GM12865 (cell line): ENCODE measurements at regions not wholly inside any gene's neighbourhood (a gene's known extent, or its start where the extent isn't known, plus 50 kb on each side); places are given as distances from the start of the nearest gene placed in this dataset.

Experiments
- DNase-seq: peaks from one replicate; pipeline ENCODE4 v3.0.0; 2010; ENCODE audit warnings: low read depth
- H3K4me3 ChIP-seq: 2 replicates; pipeline ENCODE4 v1.5.1; 2011; ENCODE audit warnings: mild to moderate bottlenecking, low read depth, low read length, control low read depth
- TF ChIP-seq, protein P1 (sequence below): IDR thresholded peaks from 2 replicates; pipeline ENCODE4 v1.5.1; 2011; ENCODE audit warnings: low read length, control low read depth, low read depth, inconsistent platforms; ENCODE audit not compliant: insufficient read depth; ENCODE audit errors: missing control alignments

DNA sequence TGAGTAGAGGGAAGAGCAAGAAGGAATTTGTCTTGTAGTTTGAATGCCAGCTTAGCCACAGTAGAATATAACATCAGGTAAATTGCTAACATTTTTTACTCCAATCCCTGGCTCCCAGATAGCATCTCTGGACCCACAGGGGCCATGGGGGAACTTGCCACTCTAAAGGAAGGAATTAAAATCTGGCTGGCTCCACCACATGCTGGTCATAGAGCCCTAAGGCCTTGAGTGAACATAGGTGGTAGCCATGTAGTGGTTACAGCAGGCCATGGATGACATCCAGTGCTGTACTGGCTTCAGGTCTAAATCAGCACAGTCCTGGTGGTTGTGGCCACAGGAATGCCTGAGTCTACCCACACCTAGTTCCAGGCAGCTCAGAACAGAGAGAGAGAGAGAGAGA is 109.9 kb upstream of the RGMB start:
- H3K4me3 ChIP-seq = no peak overlapping the region
- no peak for DNase-seq
- TF ChIP-seq, protein P1, sequence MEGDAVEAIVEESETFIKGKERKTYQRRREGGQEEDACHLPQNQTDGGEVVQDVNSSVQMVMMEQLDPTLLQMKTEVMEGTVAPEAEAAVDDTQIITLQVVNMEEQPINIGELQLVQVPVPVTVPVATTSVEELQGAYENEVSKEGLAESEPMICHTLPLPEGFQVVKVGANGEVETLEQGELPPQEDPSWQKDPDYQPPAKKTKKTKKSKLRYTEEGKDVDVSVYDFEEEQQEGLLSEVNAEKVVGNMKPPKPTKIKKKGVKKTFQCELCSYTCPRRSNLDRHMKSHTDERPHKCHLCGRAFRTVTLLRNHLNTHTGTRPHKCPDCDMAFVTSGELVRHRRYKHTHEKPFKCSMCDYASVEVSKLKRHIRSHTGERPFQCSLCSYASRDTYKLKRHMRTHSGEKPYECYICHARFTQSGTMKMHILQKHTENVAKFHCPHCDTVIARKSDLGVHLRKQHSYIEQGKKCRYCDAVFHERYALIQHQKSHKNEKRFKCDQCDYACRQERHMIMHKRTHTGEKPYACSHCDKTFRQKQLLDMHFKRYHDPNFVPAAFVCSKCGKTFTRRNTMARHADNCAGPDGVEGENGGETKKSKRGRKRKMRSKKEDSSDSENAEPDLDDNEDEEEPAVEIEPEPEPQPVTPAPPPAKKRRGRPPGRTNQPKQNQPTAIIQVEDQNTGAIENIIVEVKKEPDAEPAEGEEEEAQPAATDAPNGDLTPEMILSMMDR = no peak

DNA sequence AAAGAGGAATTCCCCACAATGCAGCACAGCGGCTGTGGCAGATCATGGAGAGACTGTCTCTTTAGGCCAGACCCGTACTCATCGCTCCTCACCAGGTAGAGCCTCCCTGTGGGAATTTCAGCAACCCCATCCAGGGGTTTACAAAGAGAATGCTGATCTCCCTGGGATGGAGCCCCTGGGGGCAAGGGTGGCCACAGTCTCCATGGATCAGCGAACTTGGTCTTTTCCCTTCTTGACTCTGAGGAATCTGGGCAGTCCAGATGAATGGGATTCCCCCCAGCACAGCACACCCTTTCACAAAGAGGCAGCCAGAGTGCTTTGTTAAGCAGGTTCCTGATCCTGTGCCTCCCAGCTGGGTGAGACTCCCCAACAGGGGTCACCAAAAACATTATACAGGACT is 108.7 kb upstream of the RGMB start:
- H3K4me3 ChIP-seq = no peak overlapping the region
- DNase-seq = no peak
- TF ChIP-seq, protein P1 = no peak

DNA sequence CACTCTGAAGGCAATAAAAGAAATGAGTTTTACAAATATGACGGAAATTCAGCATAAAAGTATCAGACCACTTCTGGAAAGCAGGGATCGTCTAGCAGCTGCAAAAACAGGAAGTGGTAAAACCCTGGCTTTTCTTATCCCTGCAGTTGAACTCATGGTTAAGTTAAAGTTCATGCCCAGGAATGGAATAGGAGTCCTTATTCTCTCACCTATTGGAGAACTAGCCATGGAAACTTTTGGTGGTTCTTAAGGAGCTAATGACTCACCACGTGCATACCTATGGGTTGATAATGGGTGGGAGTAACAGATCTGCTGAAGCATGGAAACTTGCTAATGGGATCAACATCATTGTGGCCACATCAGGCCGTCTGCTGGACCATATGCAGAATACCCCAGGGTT is 93.5 kb upstream of the RGMB start:
- no peak overlapping the region for H3K4me3 ChIP-seq
- TF ChIP-seq, protein P1 = no peak
- DNase-seq = no peak

DNA sequence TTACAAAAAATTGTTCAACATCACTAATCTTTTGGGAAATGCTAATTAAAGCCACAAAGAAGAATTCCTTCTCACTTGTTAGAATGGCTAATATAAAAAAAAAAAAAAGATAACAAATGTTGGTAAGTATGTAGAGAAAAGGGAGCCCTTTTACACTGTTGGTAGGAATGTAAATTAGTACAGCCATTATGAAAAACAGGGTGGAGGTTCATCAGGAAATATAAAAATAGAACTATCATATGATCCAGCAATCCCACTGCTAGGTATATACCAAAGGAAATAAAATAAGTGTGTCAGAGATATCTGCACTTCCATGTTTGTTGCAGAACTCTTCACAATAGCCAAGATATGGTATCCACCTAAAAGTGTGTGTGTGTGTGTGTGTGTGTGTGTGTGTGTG is 83.5 kb upstream of the RGMB start:
- DNase-seq = no peak

DNA sequence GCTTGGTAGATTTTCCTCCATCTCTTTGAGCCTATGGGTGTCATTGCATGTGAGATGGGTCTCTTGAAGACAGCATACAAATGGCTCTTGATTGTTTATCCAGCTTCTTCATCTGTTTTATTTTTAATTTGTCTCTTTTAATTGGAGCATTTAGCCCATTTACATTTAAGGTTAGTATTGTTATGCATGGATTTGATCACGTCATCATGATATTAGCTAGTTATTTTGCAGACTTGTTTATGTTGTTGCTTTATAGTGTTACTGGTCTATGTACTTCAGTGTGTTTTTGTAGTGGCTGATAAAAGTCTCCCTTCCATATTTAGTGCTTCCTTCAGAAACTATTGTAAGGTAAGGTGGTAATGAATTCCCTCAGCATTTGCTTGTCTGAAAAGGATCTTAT is 78.6 kb upstream of the RGMB start:
- DNase-seq = no peak
- TF ChIP-seq, protein P1 = no peak
- no peak overlapping the region for H3K4me3 ChIP-seq

More for the DNA sequence above, 83.5 kb upstream of the RGMB start:
- TF ChIP-seq, protein P1 = no peak
- no peak overlapping the region for H3K4me3 ChIP-seq

DNA sequence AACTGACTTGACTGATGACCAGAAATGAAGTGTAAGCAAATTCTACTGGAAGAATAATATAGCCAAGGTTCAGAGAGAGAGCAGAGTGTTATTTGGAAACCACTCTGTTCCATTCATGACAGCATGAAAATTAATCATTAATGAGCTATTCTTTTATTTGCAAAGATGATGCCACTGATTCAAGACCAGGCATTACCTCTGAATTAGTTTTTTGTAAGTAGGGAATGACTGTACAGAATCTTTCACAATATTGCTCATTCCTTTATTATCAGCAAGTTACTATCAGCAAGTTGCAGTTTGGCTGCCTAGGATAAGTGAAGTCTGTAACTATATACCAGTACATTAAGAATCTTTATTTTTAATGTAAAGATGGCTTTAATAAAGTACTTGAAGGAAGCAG is 75.1 kb upstream of the RGMB start:
- no peak overlapping the region for H3K4me3 ChIP-seq
- DNase-seq = no peak
- TF ChIP-seq, protein P1 = no peak

DNA sequence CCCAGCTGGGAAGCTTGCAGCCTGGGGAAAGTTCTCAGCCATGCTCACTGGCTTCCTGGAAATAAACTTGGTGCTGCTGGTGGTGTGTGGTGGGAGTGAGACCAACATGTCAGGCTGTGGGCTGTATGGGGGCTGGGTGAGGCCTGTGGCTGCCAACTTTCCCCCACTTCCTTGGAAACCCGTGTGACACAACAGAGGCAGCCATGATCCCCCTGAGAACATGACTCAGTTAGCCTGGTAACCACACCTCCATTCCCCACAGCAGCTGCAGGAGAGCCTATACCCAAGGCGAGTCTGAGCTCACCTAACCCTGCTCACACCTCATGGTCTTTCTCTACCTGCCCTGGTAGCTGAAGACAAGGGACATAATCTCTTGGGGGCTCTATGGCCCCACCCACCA is 72.7 kb upstream of the RGMB start:
- TF ChIP-seq, protein P1 = no peak
- DNase-seq = no peak
- H3K4me3 ChIP-seq = no peak overlapping the region
